Common myeloid progenitor, CD34-positive (primary cell): ENCODE measurements at regions not wholly inside any gene's neighbourhood (a gene's known extent, or its start where the extent isn't known, plus 50 kb on each side); places are given as distances from the start of the nearest gene placed in this dataset.

Experiments
- CTCF ChIA-PET: fragments of 350-600 bp; sonication (Branson Sonifier 250); formaldehyde crosslinking; loops from one replicate; lab custom pipeline; 2021; ENCODE audit warnings: antibody characterized with exemption; lab: Charles Lee
- POLR2A ChIA-PET: fragments of 350-600 bp; sonication (Branson Sonifier 250); formaldehyde crosslinking; loops from one replicate; lab custom pipeline; 2021; ENCODE audit warnings: antibody characterized with exemption; lab: Charles Lee
- DNase-seq, 3 donors: peaks; one replicate each; pipeline versions ENCODE4 v3.0.0 to v3.0.0-alpha.2; 2013
- H3K27ac ChIP-seq, 2 experiments: 1 replicate in 1 of 2; 2 replicates in 1 of 2; pipeline ENCODE4 v1.7.0; 2013; ENCODE audit warnings: inconsistent platforms in 2 of 2, low read length in 2 of 2, mild to moderate bottlenecking in 2 of 2, low read depth in 1 of 2, moderate library complexity in 1 of 2; ENCODE audit not compliant: severe bottlenecking in 2 of 2, insufficient read depth in 1 of 2, poor library complexity in 1 of 2
- H3K27me3 ChIP-seq, 5 experiments: replicated peaks in 2 of 5; 1 replicate in 3 of 5; 2 replicates in 2 of 5; pipeline versions ENCODE4 v1.6.1 to v1.7.0; 2013; ENCODE audit warnings: low read length in 4 of 5, mild to moderate bottlenecking in 2 of 5, moderate library complexity in 2 of 5, inconsistent platforms in 1 of 5; ENCODE audit not compliant: insufficient read depth in 5 of 5, control insufficient read depth in 4 of 5
- H3K36me3 ChIP-seq, 4 experiments: 1 replicate in 2 of 4; 2 replicates in 2 of 4; pipeline versions ENCODE4 v1.6.1 to v1.7.0; 2013; ENCODE audit warnings: low read length in 3 of 4, control low read depth in 1 of 4, mild to moderate bottlenecking in 1 of 4; ENCODE audit not compliant: control insufficient read depth in 4 of 4, insufficient read depth in 4 of 4
- H3K4me1 ChIP-seq, 4 experiments: 1 replicate in 3 of 4; 2 replicates in 1 of 4; pipeline versions ENCODE4 v1.6.1 to v1.7.1; 2013; ENCODE audit warnings: low read length in 3 of 4, mild to moderate bottlenecking in 3 of 4, control low read depth in 1 of 4, inconsistent platforms in 1 of 4, moderate library complexity in 1 of 4; ENCODE audit not compliant: control insufficient read depth in 4 of 4, insufficient read depth in 4 of 4; ENCODE audit errors: control extremely low read depth in 1 of 4
- H3K4me3 ChIP-seq, 7 experiments: 1 replicate in 4 of 7; 2 replicates in 3 of 7; pipeline versions ENCODE4 v1.5.1 to v1.7.0; 2013; ENCODE audit warnings: mild to moderate bottlenecking in 7 of 7, low read length in 6 of 7, moderate library complexity in 6 of 7, inconsistent platforms in 2 of 7, low read depth in 2 of 7, control low read depth in 1 of 7; ENCODE audit not compliant: insufficient read depth in 4 of 7, control insufficient read depth in 1 of 7; ENCODE audit errors: extremely low read depth in 1 of 7
- H3K9me3 ChIP-seq, 5 experiments: 1 replicate in 4 of 5; 2 replicates in 1 of 5; pipeline versions ENCODE4 v1.6.1 to v1.7.1; 2013; ENCODE audit warnings: low read length in 4 of 5, mild to moderate bottlenecking in 2 of 5, inconsistent platforms in 1 of 5, low read depth in 1 of 5, moderate library complexity in 1 of 5; ENCODE audit not compliant: control insufficient read depth in 4 of 5, insufficient read depth in 2 of 5; ENCODE audit errors: control extremely low read depth in 1 of 5
- WGBS: methylation state at CpG from one replicate; pipeline ENCODE4 v1.1.5; 2013; ENCODE audit not compliant: insufficient coverage; 5-methylcytosine and 5-hydroxymethylcytosine counted together

DNA sequence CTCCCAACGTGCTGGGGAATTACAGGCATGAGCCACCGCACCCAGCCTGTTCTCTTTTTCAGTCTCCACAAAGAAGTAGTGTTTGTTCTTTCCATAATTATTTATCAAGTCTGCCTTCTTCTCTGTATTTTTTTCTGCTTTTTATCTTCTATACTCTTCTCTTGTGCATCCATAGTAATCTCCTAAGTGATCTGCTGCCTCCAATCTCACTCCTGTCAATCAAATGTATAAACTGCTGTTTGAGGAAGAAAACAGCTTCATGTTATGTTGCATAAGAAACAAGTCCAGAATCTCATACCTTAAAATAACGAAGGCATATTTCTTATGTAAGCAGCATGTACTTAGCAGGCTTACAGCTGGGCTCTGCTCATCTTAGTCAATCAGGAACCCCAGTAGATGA, 801.6 kb upstream of the NR2F2 start:
- Histone ChIP-seq H3K4me1 (no peaks in the 10 kb centered on the region), H3K4me3 (no peak overlapping the region), H3K27ac (no peak overlapping the region), H3K27me3 (peaks cover 0 to 4% (median 2%) of the 10 kb centered on the region in 5 experiments), H3K9me3 (peaks cover 0 to 7% (median 0%) of the 10 kb centered on the region in 5 experiments), H3K36me3 (no peaks in the 10 kb centered on the region)
- WGBS = 100% methylated on average over 1 of the region's 3 CpGs
- DNase-seq = no peak
- POLR2A ChIA-PET = no interaction called here
- CTCF ChIA-PET = no interaction called here

DNA sequence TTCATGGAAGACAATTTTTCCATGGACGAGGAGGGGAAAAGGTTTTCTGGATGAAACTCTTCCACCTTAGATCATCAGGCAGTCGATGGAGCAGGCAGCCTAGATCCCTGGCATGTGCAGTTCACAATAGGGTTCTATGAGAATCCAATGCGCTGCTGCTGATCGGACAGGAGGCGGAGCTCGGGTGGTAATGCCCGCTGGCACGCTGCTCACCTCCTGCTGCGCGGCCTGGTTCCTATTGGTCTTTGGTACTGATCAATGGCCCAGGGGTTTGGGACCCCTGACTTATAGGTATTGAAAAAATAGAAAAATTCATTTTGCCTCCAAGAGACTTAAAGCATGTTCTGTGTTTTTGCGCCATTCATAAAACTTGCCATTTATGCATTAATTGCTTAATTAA, 793.9 kb upstream of the NR2F2 start:
- WGBS = 98% methylated on average over 7 of the region's 11 CpGs
- peaks cover 0 to 1% (median 0%) of the 10 kb centered on the region in 5 experiments for H3K9me3 ChIP-seq
- no peak overlapping the region for H3K4me3 ChIP-seq
- POLR2A ChIA-PET = interaction anchor here (0.6 kb wide), 1 partner anchor 1117 kb away, joined by 3 read pairs; no protein-coding TSS in a partner anchor
- H3K27ac ChIP-seq = no peak overlapping the region
- no peaks in the 10 kb centered on the region for H3K4me1 ChIP-seq
- H3K36me3 ChIP-seq = no peaks in the 10 kb centered on the region
- CTCF ChIA-PET = no interaction called here
- H3K27me3 ChIP-seq = peaks cover 0 to 11% (median 2%) of the 10 kb centered on the region in 5 experiments
- no peak for DNase-seq

DNA sequence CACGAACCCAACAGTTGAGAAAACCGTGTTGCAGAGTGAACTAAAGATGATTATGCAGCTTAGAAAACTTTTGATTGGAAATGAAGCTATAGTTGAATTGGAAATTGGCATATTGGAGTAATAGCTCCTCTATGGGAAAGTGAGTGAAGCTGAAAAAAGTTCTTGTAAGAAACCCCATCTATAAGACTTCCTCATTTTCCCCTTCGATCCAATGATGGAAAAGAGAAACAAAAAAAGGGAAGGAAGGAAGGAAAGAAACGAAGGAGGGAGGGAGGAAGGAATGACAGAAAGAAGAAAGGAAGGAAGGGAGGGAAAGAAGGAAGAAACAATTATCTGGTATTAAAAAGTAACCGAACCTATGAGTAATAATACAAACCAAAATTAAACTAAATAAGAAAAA, 791.8 kb upstream of the NR2F2 start:
- Histone ChIP-seq H3K4me1 (no peaks in the 10 kb centered on the region), H3K36me3 (no peaks in the 10 kb centered on the region), H3K27me3 (peaks cover 0 to 13% (median 2%) of the 10 kb centered on the region in 5 experiments), H3K4me3 (no peak overlapping the region), H3K27ac (no peak overlapping the region), H3K9me3 (peaks cover 0 to 1% (median 0%) of the 10 kb centered on the region in 5 experiments)
- ChIA-PET POLR2A (no interaction called here), CTCF (no interaction called here)
- no peak for DNase-seq
- 95% methylated on average over 2 of the region's 5 CpGs for WGBS

DNA sequence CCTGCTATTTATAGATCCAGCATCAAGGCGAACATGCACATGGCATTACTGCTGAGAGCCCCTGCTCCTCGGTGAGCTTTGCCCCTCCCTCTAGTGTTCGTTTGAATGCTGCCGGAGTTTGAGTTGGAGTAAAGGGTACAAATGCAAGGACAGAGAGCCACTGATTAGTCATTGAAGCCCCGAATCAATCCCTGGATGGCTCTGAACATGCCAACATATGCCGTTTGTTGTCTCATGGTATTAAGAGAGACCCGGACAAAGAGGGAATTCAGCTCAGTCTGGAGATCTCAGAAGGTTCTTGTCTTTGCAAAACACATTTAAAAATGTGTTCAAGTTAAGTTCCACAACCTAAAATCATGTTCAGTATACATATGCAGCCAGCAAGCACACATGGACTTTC, 789.2 kb upstream of the NR2F2 start:
- no peak overlapping the region for H3K4me3 ChIP-seq
- no peak overlapping the region for H3K27ac ChIP-seq
- peaks cover 0 to 1% (median 0%) of the 10 kb centered on the region in 5 experiments for H3K9me3 ChIP-seq
- no peak for DNase-seq
- ChIA-PET POLR2A (no interaction called here), CTCF (no interaction called here)
- H3K4me1 ChIP-seq = no peaks in the 10 kb centered on the region
- no peaks in the 10 kb centered on the region for H3K36me3 ChIP-seq
- peaks cover 0 to 14% (median 5%) of the 10 kb centered on the region in 5 experiments for H3K27me3 ChIP-seq
- 87% methylated on average over 7 of the region's 7 CpGs for WGBS

DNA sequence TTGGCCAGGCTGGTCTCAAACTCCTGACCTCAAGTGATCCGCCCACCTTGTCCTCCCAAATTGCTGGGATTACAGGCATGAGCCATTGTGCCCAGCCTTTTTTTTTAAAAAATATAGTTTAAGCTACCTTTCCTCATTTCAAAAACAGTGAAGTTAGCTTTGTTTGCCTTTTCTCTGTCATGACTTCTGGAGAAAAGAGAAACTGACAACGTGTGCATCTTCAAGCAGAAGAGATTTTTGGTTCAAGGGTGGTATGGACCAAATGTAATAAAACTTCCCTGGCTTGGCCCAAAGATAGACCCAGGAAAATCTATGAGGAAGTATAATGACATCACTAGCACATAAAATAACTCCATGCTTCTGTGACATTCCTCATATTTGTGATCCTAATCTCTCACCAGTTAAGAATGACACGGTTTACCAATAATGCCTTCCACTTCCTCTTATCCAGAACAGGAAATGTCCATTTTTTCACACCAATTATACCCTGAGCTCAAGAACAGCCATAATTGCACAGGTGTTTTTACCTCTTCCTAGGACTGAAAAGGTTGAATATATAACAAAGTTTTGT, 781.2 kb upstream of the NR2F2 start:
- no peak for DNase-seq
- peaks cover 0 to 2% (median 0%) of the 10 kb centered on the region in 5 experiments for H3K9me3 ChIP-seq
- POLR2A ChIA-PET = no interaction called here
- no peaks in the 10 kb centered on the region for H3K4me1 ChIP-seq
- H3K4me3 ChIP-seq = no peak overlapping the region
- H3K27ac ChIP-seq = no peak overlapping the region
- WGBS = 50% methylated on average over 1 of the region's 3 CpGs
- no peaks in the 10 kb centered on the region for H3K36me3 ChIP-seq
- H3K27me3 ChIP-seq = peaks cover 0 to 15% (median 5%) of the 10 kb centered on the region in 5 experiments
- CTCF ChIA-PET = no interaction called here

GRCh38 chr15:95550702-95551101, 779.8 kb upstream of the NR2F2 start:
- Histone ChIP-seq H3K4me3 (no peak overlapping the region), H3K36me3 (no peaks in the 10 kb centered on the region), H3K9me3 (peaks cover 0 to 2% (median 0%) of the 10 kb centered on the region in 5 experiments), H3K27ac (no peak overlapping the region), H3K4me1 (no peaks in the 10 kb centered on the region), H3K27me3 (peaks cover 0 to 17% (median 6%) of the 10 kb centered on the region in 5 experiments)
- ChIA-PET CTCF (interaction anchor here (1.3 kb wide), 1 partner anchor 13 kb away, joined by 3 read pairs; no protein-coding TSS in a partner anchor), POLR2A (no interaction called here)
- no peak for DNase-seq
- WGBS = 94% methylated on average over 3 of the region's 4 CpGs

DNA sequence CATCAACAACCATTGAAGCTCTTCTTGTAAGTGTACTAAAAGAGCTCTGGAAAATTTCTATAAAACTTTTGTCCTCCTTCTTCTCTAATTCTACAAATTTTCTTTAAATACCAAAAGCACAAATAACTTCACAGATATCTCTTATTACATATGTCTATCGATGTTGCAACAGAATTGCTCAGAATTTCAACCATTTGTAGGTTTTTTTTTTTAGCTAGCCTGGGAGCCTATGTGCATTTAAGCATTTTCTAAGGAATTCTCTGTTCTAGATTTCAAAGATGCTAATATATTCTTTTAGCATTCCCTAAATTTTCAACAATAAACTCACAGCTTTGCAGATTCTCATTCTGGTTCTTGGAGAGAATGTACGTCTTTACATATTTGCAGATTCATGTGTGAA, 774.3 kb upstream of the NR2F2 start:
- Histone ChIP-seq H3K27me3 (peaks cover 0 to 26% (median 10%) of the 10 kb centered on the region in 5 experiments), H3K4me3 (no peak overlapping the region), H3K9me3 (peaks cover 0 to 1% (median 0%) of the 10 kb centered on the region in 5 experiments), H3K27ac (no peak overlapping the region), H3K4me1 (no peaks in the 10 kb centered on the region), H3K36me3 (no peaks in the 10 kb centered on the region)
- CTCF ChIA-PET = interaction anchor here (1.6 kb wide), 1 partner anchor 297 kb away, joined by 3 read pairs; no protein-coding TSS in a partner anchor
- 100% methylated on average over 1 of the region's 2 CpGs for WGBS
- POLR2A ChIA-PET = no interaction called here
- DNase-seq = no peak
